ENCODE measurements at regions not wholly inside any gene's neighbourhood (a gene's known extent, or its start where the extent isn't known, plus 50 kb on each side); places are given as distances from the start of the nearest gene placed in this dataset.

GRCh38 chr6:145400508-145400907 is 334.8 kb downstream of the EPM2A start:
- in situ Hi-C loops (cut with HindIII; ENCODE audit: low pct_unique_long_range_greater_than_20kb, low sequenced_read_pairs), result no loop called here
- no peaks in the 10 kb centered on the region for H3K9me3 ChIP-seq (ENCODE audit: control insufficient read depth, insufficient read depth, low read depth, low read length)
- no peaks in the 10 kb centered on the region for H3K4me1 ChIP-seq (ENCODE audit: control insufficient read depth, insufficient read depth, low read length)
- no TSS peak for BruUV-seq (replicated peaks)
- TF ChIP-seq TCF7L2 (IDR thresholded peaks at IDR 0.05; ENCODE audit: low read depth, low read length), result no peak
- TF ChIP-seq, protein P1, sequence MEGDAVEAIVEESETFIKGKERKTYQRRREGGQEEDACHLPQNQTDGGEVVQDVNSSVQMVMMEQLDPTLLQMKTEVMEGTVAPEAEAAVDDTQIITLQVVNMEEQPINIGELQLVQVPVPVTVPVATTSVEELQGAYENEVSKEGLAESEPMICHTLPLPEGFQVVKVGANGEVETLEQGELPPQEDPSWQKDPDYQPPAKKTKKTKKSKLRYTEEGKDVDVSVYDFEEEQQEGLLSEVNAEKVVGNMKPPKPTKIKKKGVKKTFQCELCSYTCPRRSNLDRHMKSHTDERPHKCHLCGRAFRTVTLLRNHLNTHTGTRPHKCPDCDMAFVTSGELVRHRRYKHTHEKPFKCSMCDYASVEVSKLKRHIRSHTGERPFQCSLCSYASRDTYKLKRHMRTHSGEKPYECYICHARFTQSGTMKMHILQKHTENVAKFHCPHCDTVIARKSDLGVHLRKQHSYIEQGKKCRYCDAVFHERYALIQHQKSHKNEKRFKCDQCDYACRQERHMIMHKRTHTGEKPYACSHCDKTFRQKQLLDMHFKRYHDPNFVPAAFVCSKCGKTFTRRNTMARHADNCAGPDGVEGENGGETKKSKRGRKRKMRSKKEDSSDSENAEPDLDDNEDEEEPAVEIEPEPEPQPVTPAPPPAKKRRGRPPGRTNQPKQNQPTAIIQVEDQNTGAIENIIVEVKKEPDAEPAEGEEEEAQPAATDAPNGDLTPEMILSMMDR (IDR thresholded peaks at IDR 0.05), result no peak
- no peak for TF ChIP-seq POLR2AphosphoS5 (IDR thresholded peaks at IDR 0.05; ENCODE audit: low read depth, low read length)
- no peak for TF ChIP-seq REST (IDR thresholded peaks at IDR 0.05; ENCODE audit: insufficient read depth in 1 of 2, low read depth in 2 of 2, low read length in 1 of 2)
- no peak for TF ChIP-seq SIN3A (IDR thresholded peaks at IDR 0.05; ENCODE audit: borderline replicate concordance, insufficient read depth, low read depth, low read length)
- no peak overlapping the region for H3K27ac ChIP-seq (ENCODE audit: low read length)
- H3K4me3 ChIP-seq (ENCODE audit: low read depth in 2 of 2, low read length in 2 of 2), result no peak overlapping the region
- intact Hi-C loops (cut with micrococcal nuclease; ENCODE audit: unreplicated experiment), result no loop called here
- ATAC-seq (no peak), DNase-seq (ENCODE audit: low read depth, low spot score) (no peak)
- ChIA-PET POLR2A (no interaction called here), CTCF (no interaction called here)
- H3K27me3 ChIP-seq (ENCODE audit: control insufficient read depth, insufficient read depth, low read length), result no peaks in the 10 kb centered on the region
- no peaks in the 10 kb centered on the region for H3K36me3 ChIP-seq (ENCODE audit: control insufficient read depth, insufficient read depth, low read length)

GRCh38 chr6:145405006-145405551 is 330.2 kb downstream of the EPM2A start:
- intact Hi-C loops (cut with micrococcal nuclease; ENCODE audit: unreplicated experiment), result no loop called here
- no peaks in the 10 kb centered on the region for H3K4me1 ChIP-seq (ENCODE audit: control insufficient read depth, insufficient read depth, low read length)
- H3K9me3 ChIP-seq (ENCODE audit: control insufficient read depth, insufficient read depth, low read depth, low read length), result no peaks in the 10 kb centered on the region
- TF ChIP-seq SIN3A (IDR thresholded peaks at IDR 0.05; ENCODE audit: borderline replicate concordance, insufficient read depth, low read depth, low read length) (no peak), TCF7L2 (IDR thresholded peaks at IDR 0.05; ENCODE audit: low read depth, low read length) (no peak), POLR2AphosphoS5 (IDR thresholded peaks at IDR 0.05; ENCODE audit: low read depth, low read length) (no peak), REST (IDR thresholded peaks at IDR 0.05; ENCODE audit: insufficient read depth in 1 of 2, low read depth in 2 of 2, low read length in 1 of 2) (no peak)
- TF ChIP-seq, protein P1 (IDR thresholded peaks at IDR 0.05), result no peak
- H3K4me3 ChIP-seq (ENCODE audit: low read depth in 2 of 2, low read length in 2 of 2), result no peak overlapping the region
- ATAC-seq, result no peak
- POLR2A ChIA-PET, result no interaction called here
- CTCF ChIA-PET, result no interaction called here
- H3K27me3 ChIP-seq (ENCODE audit: control insufficient read depth, insufficient read depth, low read length), result no peaks in the 10 kb centered on the region
- in situ Hi-C loops (cut with HindIII; ENCODE audit: low pct_unique_long_range_greater_than_20kb, low sequenced_read_pairs), result no loop called here
- no peak for DNase-seq (ENCODE audit: low read depth, low spot score)
- no peak overlapping the region for H3K27ac ChIP-seq (ENCODE audit: low read length)
- BruUV-seq (replicated peaks), result no TSS peak
- no peaks in the 10 kb centered on the region for H3K36me3 ChIP-seq (ENCODE audit: control insufficient read depth, insufficient read depth, low read length)
